ENCODE measurements at regions not wholly inside any gene's neighbourhood (a gene's known extent, or its start where the extent isn't known, plus 50 kb on each side); places are given as distances from the start of the nearest gene placed in this dataset.

GRCh38 chr6:11925805-11926204 lies 86.3 kb upstream of the HIVEP1 start:
- no peak for DNase-seq

DNA sequence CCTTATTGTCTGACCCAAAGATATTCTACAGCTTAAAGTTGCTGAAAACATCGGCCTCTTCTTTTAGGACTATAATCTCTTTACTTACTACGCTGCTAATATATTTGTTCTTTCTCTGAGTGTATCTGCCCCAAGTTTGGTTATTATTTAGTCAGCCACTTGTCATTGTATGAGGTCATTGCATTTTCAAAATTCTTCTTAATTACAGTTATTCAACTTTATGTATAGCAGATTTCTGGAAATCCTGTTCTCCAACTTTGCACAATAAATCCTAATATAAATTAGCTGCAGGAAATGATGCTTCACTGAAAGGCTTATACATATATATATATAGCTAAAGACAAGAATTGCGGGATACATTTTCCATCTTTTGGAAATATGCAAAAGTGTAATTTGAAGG lies 88.5 kb upstream of the HIVEP1 start:
- no peak for DNase-seq

DNA sequence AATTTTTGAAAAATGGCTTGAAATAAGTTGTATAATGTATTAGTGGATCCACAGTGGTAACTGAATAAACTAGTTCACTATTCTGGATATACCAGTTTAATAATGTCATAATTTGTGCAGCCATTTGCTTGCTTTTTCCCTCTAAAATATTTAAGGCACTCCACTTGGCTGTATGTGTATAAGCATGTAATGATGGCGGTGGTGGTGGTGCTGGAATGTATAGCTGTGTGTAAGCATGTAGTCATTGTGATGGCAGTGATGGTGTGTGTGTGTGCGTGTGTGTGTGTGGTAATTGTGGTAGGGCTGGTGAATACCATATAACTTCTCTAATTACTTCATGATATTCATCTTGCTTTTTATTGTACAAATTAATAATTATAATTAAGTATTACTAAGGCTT lies 89.2 kb upstream of the HIVEP1 start:
- DNase-seq, result no peak

DNA sequence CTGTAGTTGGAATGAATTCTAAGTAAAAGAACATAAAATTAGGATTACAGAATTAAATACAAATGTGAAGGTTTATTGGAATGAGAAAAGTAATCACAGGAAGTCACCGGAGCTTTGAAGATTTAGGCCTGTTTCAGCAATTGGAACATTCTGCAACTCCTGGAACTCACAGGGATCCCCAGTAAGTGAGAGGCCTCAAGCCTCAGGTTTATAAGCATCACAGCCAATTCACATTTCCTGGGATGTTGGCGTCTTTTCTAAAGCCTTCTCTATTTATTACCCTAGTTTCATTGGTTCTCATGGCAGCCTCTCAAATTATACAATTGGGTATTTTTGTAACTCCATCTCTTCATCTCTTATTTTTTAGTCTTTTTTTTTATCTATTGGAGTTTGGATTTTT lies 90.4 kb upstream of the HIVEP1 start:
- no peak for DNase-seq

DNA sequence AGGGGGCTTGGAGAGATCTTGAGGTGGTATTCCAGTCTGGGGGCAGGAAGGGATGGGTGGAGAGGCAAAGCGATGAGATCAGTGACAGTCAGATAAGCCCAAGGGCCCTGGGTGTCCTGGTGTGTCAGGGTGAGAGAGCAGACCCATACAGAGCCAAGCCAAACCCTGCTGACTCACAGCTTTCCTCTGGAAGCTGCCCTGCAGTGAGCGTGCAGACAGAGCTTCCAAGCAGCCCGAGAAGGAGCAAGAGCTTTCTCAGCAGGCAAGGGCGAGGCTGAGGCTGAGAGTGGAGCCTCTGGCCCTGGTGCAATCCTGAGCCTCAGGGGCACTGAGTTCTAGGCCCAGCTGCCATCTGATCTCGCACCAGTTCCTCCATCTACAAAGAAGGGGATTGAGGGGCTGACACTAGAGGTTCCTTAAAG lies 91.1 kb upstream of the HIVEP1 start:
- DNase-seq, result no peak

DNA sequence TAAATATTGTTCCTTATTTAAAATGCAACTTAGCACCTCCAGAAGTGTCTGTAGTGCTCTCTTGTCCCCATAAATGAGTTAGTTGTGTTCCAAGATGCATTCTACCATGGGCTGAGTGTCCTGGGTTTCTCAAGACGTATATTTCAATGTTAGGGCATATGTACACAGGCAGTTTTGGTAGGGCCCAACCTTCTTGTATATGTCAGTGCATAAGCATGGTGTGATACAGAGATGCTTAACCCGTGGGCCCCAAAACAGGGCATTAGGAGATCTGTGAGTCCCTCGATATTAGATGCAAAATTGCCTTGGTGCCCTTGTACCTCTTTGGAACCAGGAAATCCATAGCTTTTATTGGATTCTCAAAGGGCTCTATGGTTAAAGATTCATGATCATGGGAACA lies 91.5 kb upstream of the HIVEP1 start:
- no peak for DNase-seq

DNA sequence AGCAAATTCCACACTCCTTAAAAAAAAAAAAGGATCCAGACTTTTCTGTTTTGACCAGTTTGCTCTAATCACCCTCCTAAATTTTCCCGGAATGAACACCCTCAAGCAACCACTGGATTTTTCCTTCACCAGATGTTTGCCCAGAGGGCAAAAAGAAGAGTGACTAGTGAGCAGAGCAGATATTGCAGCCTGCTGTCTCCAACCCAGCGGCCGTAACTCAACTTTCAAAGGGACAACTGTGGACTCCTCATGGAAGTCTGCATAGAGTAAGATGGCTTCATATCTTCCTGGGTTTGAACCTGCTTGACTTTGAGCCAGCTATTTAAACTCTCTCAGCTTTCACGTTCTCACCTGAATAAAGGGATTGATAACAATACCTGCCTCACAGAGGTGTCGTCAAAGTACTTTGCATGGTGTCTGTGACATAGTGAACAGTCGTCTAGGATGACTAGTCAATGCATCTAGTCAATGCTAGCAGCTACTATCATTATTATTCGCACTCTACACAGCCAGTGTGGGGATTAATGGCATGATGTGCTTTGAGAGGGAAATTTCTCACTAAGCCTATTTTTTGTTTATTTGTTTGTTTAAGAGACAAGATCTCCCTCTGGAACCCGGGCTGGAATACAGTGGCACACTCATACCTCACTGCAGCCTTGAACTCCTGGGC lies 92.2 kb upstream of the HIVEP1 start:
- no peak for DNase-seq

- DNase-seq, result no peak
Measured at GRCh38 chr6:11918739-11919605, 93.1 kb upstream of the HIVEP1 start.

GRCh38 chr6:11917951-11918738 lies 94.0 kb upstream of the HIVEP1 start:
- no peak for DNase-seq

DNA sequence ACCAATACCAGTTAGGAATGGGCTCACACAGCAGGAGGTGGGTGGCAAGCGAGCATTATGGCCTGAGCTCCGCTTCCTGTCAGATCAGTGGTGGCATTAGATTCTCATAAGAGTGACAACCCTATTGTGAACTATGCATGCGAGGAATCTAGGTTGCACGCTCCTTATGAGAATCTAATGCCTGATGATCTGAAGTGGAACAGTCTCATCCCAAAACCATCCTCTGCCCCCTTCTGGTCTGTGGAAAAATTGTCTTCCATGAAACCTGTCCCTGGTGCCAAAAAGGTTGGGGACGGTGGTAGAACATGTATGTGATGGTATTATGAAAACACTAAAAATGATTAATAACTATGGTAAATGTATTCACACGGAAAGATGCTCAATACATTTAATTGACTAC lies 99.7 kb upstream of the HIVEP1 start:
- no peak for DNase-seq

GRCh38 chr6:11911538-11911937 lies 100.6 kb upstream of the HIVEP1 start:
- DNase-seq, result no peak

GRCh38 chr6:11909696-11910132 lies 102.4 kb upstream of the HIVEP1 start:
- no peak for DNase-seq

DNA sequence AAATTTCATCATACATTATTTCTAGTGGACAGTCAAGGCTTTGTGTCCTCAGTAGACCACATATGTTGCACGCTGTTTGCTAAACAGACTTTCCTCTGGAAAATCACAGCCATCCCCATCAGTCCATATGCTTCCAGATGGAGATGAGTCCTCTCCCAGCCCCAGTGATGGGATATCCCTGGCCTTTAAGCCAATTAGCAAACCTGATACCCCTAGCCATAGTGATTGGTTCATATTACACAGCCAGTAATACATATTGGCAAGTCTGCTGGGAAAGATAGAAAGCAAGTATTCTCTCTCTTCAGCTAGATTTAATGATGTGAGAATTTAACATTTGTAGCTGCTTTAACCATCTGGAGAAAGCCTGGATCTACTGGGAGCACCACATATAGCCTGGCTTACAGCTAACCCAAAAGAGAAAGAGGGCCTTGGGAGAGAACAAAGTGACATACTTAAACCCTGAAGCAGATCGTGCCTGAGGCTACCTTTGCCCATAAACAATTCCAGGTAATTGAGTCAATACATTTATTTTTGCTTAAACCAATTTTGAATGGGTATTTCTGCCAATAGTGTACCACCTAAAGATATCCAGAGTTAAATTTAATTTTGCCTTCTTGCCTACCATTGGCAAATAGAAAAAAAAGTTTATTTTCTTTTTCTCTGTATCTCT lies 103.5 kb upstream of the HIVEP1 start:
- no peak for DNase-seq

- no peak for DNase-seq
Measured at GRCh38 chr6:11903645-11904044, 108.5 kb upstream of the HIVEP1 start.

GRCh38 chr6:11902527-11902926 lies 109.6 kb upstream of the HIVEP1 start:
- no peak for DNase-seq

DNA sequence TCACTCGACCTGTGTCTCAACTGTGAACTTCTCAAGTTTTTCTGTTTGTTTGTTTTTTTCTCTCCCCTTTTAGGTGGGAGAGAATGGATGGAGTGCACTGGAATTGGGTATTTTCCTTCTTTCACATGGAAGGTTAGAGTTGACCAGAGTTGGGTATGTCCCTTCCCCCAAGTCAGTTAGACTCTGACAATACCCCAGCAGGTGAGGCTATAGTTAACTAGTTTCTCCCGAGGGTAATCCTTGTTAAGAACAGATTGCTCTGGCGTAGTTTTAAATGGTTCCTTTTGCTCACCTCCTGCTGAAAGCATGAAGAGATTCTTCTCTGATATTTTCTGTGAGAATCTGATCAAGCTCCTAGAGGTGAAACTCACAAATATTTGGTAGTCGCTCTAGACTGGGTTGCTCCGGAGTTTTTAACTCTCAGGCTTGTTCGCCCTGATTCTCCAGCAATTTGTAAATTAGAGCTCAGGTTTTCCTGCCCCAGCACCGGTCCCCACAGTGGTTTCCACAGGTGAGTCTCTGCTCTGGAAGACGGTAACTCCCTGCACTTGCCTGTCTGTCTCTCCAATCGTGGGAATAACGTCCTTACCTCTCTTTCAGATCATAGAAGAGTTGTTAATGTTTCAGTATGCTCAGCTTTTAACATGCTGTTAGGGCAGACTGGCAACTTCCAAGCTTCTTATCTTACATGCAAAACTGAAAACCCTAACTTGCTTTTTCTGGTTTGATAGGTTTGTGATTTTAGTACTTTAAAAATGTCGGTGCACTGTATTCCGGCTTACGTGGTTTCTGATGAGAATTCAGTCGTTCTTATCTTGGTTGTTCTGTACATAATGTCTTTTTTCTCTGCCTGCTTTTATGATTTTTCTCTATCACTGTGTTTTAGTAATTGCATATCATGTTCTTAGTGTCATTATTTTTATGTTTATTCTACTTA lies 111.2 kb upstream of the HIVEP1 start:
- peak; percentile 18 for DNase-seq

- DNase-seq, result no peak
Measured at GRCh38 chr6:11899645-11900044, 112.5 kb upstream of the HIVEP1 start.

GRCh38 chr6:11894212-11894611 lies 115.6 kb upstream of the ADTRP start:
- no peak for DNase-seq

DNA sequence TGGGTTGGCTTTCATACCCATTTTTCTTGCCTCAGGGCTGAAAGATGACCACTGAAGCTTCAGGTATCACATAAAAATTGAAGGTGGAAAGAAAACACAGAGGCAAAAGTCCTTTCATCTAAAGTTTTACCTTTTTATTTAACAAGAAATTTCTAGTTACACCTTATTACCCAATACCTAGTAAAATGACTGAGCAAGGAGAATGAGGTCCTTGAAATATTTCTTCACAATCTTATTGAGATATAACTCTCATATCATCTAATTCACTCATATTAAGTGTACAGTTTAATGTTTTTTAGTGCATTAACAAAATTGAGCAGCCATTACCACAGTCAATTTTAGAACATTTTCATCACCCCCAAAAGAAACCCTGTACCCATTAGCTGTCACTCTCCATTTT lies 112.9 kb upstream of the ADTRP start:
- no peak for DNase-seq

- DNase-seq, result no peak
Measured at GRCh38 chr6:11890849-11891248, 112.2 kb upstream of the ADTRP start.

- no peak for DNase-seq
Measured at GRCh38 chr6:11890209-11890608, 111.6 kb upstream of the ADTRP start.

GRCh38 chr6:11889572-11889971 lies 111.0 kb upstream of the ADTRP start:
- DNase-seq, result no peak

Data from CD4-positive, alpha-beta T cell treated with Interleukin-17A for 4 hours (primary cell).